ENCODE measurements at regions not wholly inside any gene's neighbourhood (a gene's known extent, or its start where the extent isn't known, plus 50 kb on each side); places are given as distances from the start of the nearest gene placed in this dataset.

DNA sequence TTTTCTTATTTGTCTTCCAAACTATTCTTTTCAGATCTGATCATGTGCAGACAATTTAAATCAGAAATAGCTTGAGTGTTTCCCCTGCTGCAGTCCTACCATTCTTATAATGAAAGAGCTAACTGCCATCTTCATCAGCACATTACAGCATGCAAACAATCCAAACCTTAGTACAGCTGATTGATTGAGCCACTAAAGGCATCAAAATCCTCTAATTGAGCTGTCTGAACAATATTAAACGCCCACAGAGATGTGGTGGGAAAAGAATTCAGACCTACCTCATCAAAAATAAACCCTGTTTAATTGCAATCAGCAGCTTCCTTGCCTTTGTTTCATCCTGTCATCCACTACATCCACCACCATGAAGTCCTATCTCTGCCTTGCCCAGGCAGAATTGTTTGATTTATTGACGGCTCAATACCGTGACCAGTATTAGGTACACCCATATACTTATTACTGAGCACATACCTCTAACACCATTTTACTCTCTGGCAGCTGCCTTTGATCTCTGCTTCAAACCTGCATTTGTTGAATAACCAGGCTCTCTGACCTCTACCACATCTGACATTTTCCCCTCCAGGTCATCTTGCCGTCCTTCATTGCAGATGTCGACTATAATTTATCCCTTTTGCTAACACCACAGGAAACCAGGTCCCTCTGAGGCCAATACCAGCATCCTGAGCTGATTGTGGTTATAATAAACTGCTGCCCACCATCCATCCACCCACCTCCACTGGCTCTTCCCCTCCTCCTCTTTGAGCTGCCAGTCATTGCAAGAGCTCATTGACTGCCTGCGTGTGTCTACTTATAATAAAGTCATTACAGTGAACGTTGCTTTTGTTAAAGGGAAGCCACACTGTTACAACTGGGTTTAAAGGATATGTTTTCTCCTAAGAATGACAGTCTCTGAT is 78.5 kb downstream of the RBM43 start:
- Histone ChIP-seq H3K36me3 (ENCODE audit: control insufficient read depth in 2 of 2, insufficient read depth in 1 of 2, low read length in 2 of 2) (no peaks in the 10 kb centered on the region), H3K4me3 (ENCODE audit: low read depth, low read length) (no peak overlapping the region), H3K9me3 (ENCODE audit: control insufficient read depth, insufficient read depth, low read depth, low read length) (no peaks in the 10 kb centered on the region), H3K4me1 (ENCODE audit: control insufficient read depth, insufficient read depth, low read length) (no peaks in the 10 kb centered on the region), H3K27ac (ENCODE audit: extremely low read depth, low read depth, low read length) (no peak overlapping the region)
- ChIA-PET POLR2A (no interaction called here), CTCF (interaction anchor here (0.6 to 0.7 kb wide), 2 partner anchors 14 to 56 kb away, joined by 3 to 4 read pairs; no protein-coding TSS in a partner anchor)
- TF ChIP-seq YY2 (tag by site-specific recombination; IDR thresholded peaks at IDR 0.05) (no peak), ZNF776 (tag by site-specific recombination; IDR thresholded peaks at IDR 0.05; ENCODE audit: borderline replicate concordance) (no peak), ZFP37 (tag by site-specific recombination; IDR thresholded peaks at IDR 0.05) (no peak), ZNF473 (tag by site-specific recombination; IDR thresholded peaks at IDR 0.05) (no peak), ZNF558 (tag by site-specific recombination; IDR thresholded peaks at IDR 0.05) (no peak), ZFHX2 (tag by site-specific recombination; conservative IDR thresholded peaks at IDR 0.05) (0 out of 2 replicates have a peak, but pooled peaks have one; percentile 22), ZSCAN30 (tag by site-specific recombination; IDR thresholded peaks at IDR 0.05) (no peak), ZNF585B (tag by site-specific recombination; IDR thresholded peaks at IDR 0.05) (no peak), ZNF560 (tag by site-specific recombination; IDR thresholded peaks at IDR 0.05; ENCODE audit: borderline replicate concordance) (no peak), ZNF391 (tag by site-specific recombination; IDR thresholded peaks at IDR 0.05; ENCODE audit: borderline replicate concordance, low read depth) (no peak), ZNF16 (tag by site-specific recombination; IDR thresholded peaks at IDR 0.05; ENCODE audit: low read depth) (no peak), EGR2 (tag by site-specific recombination; IDR thresholded peaks at IDR 0.05; ENCODE audit: low read depth) (peak; percentile 47; the same call in 1 of the 2 replicates)
- TF ChIP-seq, protein P1, sequence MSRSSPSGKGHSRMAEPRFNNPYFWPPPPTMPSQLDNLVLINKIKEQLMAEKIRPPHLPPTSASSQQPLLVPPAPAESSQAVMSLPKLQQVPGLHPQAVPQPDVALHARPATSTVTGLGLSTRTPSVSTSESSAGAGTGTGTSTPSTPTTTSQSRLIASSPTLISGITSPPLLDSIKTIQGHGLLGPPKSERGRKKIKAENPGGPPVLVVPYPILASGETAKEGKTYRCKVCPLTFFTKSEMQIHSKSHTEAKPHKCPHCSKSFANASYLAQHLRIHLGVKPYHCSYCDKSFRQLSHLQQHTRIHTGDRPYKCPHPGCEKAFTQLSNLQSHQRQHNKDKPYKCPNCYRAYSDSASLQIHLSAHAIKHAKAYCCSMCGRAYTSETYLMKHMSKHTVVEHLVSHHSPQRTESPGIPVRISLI (tag by site-specific recombination; IDR thresholded peaks at IDR 0.05): no peak
- TF ChIP-seq, protein P2, sequence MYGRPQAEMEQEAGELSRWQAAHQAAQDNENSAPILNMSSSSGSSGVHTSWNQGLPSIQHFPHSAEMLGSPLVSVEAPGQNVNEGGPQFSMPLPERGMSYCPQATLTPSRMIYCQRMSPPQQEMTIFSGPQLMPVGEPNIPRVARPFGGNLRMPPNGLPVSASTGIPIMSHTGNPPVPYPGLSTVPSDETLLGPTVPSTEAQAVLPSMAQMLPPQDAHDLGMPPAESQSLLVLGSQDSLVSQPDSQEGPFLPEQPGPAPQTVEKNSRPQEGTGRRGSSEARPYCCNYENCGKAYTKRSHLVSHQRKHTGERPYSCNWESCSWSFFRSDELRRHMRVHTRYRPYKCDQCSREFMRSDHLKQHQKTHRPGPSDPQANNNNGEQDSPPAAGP (tag by site-specific recombination; IDR thresholded peaks at IDR 0.05): no peak

DNA sequence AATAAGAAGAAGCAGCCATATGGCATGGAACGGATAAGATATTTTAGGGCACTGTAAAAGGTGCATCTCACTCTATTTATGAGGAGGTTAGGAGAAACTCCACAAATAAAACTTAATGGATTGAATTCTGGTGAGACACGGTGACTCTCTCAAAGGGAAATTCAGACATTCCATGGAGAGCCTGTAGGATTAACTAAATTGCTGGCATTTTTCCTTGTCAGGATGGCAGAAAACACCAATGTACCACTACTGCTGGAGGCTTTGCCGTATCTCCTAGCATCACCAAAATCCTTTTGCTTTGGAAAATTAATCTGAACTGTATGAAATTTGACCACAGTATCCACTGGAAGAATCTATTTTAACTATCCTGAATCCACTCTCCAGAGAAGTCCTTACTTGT is 79.3 kb downstream of the RBM43 start:
- ChIA-PET POLR2A (no interaction called here), CTCF (no interaction called here)
- H3K36me3 ChIP-seq (ENCODE audit: control insufficient read depth in 2 of 2, insufficient read depth in 1 of 2, low read length in 2 of 2): no peaks in the 10 kb centered on the region
- no peaks in the 10 kb centered on the region for H3K9me3 ChIP-seq (ENCODE audit: control insufficient read depth, insufficient read depth, low read depth, low read length)
- no peak overlapping the region for H3K4me3 ChIP-seq (ENCODE audit: low read depth, low read length)
- no peak overlapping the region for H3K27ac ChIP-seq (ENCODE audit: extremely low read depth, low read depth, low read length)
- H3K4me1 ChIP-seq (ENCODE audit: control insufficient read depth, insufficient read depth, low read length): no peaks in the 10 kb centered on the region
- TF ChIP-seq ZBTB7A (tag by site-specific recombination; IDR thresholded peaks at IDR 0.05; ENCODE audit: low read depth): no peak
- no peak for TF ChIP-seq ZNF132 (tag by site-specific recombination; IDR thresholded peaks at IDR 0.05; ENCODE audit: borderline replicate concordance)
- TF ChIP-seq, protein P3, sequence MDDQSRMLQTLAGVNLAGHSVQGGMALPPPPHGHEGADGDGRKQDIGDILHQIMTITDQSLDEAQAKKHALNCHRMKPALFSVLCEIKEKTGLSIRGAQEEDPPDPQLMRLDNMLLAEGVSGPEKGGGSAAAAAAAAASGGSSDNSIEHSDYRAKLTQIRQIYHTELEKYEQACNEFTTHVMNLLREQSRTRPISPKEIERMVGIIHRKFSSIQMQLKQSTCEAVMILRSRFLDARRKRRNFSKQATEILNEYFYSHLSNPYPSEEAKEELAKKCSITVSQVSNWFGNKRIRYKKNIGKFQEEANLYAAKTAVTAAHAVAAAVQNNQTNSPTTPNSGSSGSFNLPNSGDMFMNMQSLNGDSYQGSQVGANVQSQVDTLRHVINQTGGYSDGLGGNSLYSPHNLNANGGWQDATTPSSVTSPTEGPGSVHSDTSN (CRISPR knock-in tag; IDR thresholded peaks at IDR 0.05): no peak
- no peak for TF ChIP-seq IKZF3 (tag by site-specific recombination; IDR thresholded peaks at IDR 0.05)
- TF ChIP-seq ZBTB20 (tag by site-specific recombination; IDR thresholded peaks at IDR 0.05): no peak
- TF ChIP-seq, protein P4, sequence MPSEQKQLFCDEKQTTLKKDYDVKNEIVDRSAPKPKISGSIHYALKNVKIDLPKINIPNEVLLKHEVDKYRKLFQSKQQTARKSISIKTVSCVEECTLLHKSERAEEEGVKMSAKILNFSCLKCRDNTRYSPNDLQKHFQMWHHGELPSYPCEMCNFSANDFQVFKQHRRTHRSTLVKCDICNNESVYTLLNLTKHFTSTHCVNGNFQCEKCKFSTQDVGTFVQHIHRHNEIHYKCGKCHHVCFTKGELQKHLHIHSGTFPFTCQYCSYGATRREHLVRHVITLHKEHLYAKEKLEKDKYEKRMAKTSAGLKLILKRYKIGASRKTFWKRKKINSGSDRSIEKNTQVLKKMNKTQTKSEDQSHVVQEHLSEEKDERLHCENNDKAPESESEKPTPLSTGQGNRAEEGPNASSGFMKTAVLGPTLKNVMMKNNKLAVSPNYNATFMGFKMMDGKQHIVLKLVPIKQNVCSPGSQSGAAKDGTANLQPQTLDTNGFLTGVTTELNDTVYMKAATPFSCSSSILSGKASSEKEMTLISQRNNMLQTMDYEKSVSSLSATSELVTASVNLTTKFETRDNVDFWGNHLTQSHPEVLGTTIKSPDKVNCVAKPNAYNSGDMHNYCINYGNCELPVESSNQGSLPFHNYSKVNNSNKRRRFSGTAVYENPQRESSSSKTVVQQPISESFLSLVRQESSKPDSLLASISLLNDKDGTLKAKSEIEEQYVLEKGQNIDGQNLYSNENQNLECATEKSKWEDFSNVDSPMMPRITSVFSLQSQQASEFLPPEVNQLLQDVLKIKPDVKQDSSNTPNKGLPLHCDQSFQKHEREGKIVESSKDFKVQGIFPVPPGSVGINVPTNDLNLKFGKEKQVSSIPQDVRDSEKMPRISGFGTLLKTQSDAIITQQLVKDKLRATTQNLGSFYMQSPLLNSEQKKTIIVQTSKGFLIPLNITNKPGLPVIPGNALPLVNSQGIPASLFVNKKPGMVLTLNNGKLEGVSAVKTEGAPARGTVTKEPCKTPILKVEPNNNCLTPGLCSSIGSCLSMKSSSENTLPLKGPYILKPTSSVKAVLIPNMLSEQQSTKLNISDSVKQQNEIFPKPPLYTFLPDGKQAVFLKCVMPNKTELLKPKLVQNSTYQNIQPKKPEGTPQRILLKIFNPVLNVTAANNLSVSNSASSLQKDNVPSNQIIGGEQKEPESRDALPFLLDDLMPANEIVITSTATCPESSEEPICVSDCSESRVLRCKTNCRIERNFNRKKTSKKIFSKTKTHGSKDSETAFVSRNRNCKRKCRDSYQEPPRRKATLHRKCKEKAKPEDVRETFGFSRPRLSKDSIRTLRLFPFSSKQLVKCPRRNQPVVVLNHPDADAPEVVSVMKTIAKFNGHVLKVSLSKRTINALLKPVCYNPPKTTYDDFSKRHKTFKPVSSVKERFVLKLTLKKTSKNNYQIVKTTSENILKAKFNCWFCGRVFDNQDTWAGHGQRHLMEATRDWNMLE (tag by site-specific recombination; conservative IDR thresholded peaks at IDR 0.05; ENCODE audit: low read depth): no peak
- no peak for TF ChIP-seq ZNF266 (tag by site-specific recombination; IDR thresholded peaks at IDR 0.05; ENCODE audit: low read depth)
- TF ChIP-seq OSR2 (tag by site-specific recombination; IDR thresholded peaks at IDR 0.05): no peak
- TF ChIP-seq, protein P5, sequence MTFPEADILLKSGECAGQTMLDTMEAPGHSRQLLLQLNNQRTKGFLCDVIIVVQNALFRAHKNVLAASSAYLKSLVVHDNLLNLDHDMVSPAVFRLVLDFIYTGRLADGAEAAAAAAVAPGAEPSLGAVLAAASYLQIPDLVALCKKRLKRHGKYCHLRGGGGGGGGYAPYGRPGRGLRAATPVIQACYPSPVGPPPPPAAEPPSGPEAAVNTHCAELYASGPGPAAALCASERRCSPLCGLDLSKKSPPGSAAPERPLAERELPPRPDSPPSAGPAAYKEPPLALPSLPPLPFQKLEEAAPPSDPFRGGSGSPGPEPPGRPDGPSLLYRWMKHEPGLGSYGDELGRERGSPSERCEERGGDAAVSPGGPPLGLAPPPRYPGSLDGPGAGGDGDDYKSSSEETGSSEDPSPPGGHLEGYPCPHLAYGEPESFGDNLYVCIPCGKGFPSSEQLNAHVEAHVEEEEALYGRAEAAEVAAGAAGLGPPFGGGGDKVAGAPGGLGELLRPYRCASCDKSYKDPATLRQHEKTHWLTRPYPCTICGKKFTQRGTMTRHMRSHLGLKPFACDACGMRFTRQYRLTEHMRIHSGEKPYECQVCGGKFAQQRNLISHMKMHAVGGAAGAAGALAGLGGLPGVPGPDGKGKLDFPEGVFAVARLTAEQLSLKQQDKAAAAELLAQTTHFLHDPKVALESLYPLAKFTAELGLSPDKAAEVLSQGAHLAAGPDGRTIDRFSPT (tag by site-specific recombination; IDR thresholded peaks at IDR 0.05): no peak
- TF ChIP-seq ZNF707 (tag by site-specific recombination; IDR thresholded peaks at IDR 0.05): no peak

Data from HEK293 (cell line).